NCI-H146 treated with DMSO at 0.1 percent for 48 hours (cell line): ENCODE measurements at regions not wholly inside any gene's neighbourhood (a gene's known extent, or its start where the extent isn't known, plus 50 kb on each side); places are given as distances from the start of the nearest gene placed in this dataset.
"Not testable (repeated sequence)": the region's sequence is repeated elsewhere in the genome, so short reads cannot be mapped to it uniquely, and the experiment has no call there.

Source experiments
- DNase-seq: peaks from one replicate; lab custom pipeline; 2025; ENCODE audit not compliant: unreplicated experiment; lab: John Stamatoyannopoulos, UW

DNA sequence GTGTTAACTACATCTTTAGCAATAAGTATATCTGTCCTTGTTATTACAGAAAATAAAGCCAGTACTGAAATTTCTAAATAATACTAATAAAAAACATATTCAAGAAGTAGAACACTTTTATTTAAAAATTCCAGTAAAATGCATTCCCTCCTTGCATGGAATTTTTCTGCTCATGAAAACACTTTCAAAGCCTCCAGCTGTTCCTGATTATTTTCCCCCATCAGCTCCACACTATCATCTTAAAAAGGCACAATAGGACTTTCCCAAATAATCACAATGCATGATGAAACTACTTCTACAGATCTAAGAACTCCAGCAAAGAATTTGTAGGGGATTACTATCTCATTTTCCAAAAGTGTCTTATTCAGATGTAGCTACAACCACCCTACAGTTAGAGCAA, 162.6 kb upstream of the USP25 start:
- no peak for DNase-seq

DNA sequence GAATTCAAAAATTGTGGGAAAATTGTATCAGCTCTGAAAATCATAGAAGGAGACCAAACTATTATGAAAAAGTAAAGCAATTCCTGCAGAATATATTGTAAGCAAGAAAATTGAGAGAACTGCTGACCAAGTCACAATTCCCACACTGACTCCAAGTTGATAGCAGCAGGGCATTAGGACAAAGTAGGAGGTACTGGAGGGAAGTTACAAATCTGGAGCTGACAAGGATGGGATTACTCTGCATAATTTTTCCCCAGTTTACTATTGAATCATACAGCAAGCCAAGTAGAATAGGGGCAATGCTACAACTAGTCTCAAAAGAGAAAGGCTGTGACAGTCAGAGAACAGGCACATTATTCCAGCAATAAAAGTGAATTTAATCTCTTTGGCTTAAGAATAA, 161.3 kb upstream of the USP25 start:
- DNase-seq, result no peak

DNA sequence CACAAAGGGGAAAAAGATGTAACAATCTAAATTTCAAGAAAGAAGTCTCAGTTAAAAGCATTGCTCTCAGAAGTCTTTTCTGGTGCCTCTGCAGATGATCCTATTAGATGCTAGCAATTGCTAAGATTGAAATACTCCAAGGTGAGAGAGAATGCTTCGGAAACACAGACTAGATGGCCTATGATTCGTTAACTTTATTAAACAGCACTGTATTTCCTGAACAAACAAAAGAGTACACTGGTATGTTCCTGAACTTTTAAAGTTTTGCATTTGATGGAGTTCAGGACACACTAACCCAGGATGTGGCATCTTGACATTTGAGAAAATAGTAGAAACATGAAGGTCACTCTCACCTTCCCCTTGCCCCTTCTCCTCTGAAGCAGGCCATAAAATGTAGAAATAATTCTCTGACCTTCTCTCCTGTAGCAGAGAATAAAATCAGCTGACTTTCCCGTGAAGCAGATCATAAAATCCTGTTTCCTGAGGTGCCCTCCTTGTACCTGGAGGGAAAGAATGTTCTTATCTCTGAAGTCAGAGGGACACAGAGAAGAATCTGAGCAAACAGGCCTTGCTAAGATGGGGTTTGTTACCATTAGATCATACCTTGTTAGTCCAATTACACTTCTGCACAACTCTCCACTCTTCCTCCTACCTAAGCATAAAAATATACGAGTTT, 142.9 kb upstream of the USP25 start:
- DNase-seq, result no peak

DNA sequence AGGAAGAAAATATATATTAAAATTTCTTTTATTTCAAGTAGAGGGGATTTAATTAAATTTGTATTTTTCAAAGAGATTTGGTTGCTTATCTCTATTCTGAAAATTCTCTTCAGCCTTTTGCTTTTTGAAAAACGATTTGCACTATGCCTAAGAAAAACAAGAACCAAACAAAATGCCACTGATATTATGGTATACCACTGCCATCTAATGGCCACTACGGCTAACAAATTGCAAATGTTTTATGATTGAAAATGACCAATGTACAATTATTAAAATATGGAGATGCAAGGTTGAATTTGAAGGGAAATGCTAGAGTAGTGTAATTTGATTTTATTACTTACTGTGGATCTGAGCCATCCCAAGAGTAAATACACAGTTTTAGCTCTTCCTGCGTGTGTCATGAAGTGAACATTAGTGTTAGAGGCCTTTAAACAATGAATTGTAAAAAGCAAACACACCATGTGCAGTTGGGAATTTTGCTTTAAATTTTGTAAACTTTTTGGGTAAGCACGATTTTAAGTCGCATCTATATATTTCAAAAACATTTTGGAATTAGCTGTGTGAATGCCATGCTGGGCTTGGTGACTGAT, 137.4 kb upstream of the USP25 start:
- DNase-seq, result no peak

DNA sequence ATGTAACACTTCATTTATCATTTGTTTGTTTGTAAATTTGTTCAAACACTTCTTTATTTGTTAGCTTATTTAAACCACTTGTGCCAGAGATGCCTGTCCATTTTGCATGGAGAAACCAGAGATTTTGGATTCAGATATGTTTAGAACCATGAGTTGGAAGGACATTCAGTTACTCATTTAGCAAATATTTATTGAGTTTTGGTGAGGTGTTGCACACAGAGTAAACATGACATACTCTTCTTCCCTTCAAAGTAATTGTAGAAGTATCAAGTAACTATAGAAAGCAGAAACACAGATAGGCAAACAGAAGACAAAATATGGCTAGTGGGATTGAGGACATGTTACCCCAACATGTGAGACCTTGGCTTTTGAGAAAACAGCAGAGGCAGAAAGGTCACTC, 136.8 kb upstream of the USP25 start:
- DNase-seq, result no peak

DNA sequence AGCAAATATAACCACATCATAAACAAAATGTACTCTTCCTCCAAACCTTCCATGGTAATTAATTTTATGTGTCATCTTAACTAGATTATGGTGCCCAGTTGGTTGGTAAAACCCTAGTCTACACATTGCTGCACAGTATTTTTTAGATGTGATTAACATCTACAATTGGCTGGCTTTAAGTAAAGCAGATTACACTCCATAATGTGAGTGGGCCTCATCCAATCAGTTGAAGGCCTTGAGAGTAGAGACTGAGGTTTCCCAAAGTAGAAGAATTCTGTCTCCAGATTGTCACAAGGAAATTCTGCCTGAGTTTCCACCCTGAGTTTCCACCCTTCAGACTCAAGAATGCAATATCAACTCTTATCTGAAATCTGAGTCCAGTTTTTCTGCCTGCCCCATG, 128.4 kb upstream of the USP25 start:
- no peak for DNase-seq

DNA sequence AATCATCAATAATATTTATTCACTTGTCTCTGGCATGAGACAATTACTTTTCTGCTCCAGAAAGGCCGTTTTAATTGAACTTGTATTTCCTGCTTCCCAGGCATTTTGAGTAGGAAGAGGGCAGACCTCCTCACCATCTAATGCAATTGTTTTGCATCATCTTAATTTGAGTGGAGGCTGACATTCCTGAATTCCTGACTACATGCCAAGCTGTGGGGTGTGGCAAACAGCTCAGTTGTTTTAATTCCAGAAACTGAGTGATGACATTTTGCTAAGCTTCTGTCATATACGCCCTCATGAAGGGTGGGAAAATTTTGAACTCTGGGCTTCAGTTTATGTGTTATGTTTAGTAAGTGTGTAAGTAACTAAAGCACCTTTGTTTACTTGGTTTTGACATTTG, 125.4 kb upstream of the USP25 start:
- DNase-seq, result no peak

DNA sequence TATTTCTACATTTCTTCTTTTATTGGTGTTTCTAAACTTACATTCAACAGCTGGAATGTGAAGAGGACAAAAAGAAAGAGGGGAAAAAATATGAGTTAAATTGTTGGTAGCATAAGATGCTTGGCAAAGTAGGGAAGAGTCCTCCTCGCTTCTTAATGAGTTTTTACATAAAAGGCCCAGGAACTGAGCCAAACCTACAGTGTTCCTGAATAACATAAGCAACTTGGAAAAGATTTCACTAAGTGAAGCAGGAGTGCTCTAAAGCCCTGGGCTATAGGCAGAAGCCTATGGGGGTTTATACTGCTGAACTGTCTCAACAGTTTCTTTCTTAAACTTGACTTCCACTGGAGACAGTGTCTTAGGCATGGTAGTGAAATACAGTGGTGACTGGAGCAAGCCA, 115.0 kb upstream of the USP25 start:
- DNase-seq, result no peak

DNA sequence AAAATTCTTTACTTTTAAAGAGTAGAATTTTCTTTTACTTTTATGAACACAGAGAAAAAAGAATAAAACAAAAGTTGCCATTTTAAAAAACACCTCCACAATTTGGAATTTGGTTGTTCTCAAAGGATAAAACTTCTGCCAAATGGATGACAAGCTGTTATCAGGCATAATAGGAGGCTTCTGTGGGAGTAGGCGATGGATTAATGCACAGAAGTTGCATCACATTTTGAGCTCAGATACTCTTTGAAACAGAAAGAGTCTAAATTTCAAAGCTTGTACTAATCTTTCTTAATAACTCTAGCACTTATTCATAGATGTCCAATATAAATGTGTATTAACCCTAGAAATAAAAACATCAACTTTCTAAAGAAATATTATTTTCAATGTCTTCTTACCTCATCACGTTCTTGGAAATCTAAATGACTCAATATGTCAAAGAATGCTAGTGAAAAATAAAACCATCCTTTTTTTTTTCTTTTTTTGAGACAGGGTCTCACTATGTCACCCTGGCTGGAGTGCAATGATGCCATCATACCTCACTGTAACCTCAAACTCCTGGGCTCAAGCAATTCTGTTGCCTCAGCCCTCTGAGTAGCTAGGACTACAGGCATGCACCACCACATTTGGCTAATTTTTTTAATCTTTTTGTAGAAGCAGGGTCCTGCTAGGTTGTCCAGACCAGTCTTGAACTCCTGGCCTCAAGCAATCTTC, 112.8 kb upstream of the USP25 start:
- DNase-seq, result no peak

DNA sequence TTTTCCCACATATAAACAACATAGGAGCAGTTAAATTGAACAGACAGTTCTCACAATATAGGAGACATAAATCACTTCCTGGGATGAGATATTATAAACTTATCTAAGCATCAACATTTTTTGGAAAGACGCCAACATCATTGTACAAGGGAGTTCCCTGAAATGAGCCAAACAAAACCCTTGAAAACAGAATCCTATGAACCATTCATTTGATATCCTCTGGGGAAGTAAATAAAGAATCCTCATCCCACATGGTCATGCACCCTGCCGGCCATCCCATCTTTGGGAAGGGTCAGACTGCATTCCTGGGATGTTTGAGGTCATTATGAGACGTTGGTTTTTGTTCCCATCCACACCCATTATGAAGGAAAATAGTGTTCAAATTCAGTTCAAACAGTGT, 111.8 kb upstream of the USP25 start:
- DNase-seq, result no peak

DNA sequence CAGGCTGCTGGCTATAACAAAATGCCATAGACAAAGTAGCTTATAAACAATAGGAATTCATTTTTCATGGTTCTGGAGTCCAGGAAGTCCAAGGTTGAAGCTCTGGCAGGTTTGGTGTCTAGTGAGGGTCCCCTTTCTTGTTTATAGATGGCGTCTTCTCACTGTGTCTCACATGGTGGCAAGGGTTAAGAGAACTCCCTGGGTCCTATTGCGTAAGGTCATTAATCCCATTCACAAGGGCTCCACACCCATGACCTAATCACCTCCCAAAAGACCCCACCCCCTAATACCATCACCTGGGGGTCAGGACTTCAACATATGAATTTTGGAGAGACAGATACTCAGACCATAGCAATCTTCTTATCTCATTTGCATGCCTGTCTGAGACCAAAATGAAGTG, 108.9 kb upstream of the USP25 start:
- DNase-seq, result no peak

DNA sequence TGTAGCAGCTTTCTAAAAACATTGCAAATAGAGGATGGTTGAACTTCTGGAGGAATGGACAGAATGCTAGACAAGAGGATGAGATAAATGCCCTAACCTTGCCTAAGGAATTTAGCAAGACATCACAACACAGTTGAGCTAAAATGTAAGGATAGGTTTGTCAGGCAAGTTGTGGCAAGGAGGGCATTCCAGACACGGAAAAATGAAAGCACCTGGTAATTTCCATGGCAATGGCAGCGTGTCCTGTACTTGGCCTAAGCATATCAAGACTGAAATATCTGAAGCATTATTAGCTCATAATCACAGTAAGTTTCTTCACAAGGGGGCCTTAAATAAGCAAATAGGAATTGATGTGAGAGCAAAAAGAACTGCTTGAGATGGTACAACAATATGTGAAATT, 105.1 kb upstream of the USP25 start:
- no peak for DNase-seq

DNA sequence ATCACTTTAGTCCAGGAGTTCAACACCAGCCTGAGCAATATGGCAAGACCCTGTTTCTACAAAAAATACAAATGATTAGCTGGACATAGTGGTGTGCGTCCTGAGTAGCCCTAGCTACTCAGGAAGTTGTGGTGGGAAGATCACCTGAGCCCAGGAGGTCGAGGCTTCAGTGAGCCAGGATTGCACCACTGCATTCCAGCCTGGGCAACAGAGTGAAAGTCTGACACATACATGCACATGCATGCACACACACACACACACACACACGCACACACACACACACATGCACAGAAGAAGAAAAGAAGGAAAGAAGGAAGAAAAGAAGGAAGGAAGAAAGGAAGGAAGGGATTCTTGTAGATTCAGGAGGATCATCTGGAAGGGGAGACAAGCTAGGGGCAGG, 104.4 kb upstream of the USP25 start:
- no peak for DNase-seq

DNA sequence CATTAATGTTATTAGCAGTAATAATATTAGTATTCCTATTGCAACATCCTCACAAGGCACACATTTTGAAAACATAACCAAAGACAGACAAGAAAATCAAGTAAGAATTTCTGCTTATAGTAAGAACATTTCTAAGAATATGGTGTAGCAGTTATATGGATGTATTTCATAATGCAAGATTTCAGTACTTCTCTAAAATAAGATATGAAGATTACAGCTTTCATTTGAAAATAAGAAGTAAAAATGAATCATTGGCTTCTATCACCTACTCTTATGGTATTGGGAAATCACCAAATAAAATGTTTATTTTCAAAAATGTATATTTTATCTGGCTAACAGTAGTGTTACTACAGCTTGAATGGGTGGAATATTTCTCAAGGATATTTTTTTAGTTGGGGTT, 103.8 kb upstream of the USP25 start:
- no peak for DNase-seq

DNA sequence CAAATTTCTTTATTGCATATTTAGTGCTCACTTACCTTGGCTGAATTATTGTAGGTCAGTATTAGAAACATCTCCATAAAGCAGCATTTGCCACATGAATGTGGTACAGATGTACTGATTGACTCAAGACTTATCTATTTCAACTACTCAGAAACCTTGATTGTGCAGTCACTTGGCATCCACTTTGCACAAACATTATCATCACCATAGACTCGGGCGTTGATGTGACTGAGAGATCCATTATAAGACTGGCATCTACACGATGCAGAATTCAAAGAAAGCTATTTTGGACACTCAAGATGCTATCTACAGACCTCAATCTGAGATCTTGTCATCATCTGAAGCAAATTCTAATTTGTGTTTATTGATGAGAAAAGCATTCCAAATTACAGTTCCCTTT, 102.8 kb upstream of the USP25 start:
- no peak for DNase-seq

DNA sequence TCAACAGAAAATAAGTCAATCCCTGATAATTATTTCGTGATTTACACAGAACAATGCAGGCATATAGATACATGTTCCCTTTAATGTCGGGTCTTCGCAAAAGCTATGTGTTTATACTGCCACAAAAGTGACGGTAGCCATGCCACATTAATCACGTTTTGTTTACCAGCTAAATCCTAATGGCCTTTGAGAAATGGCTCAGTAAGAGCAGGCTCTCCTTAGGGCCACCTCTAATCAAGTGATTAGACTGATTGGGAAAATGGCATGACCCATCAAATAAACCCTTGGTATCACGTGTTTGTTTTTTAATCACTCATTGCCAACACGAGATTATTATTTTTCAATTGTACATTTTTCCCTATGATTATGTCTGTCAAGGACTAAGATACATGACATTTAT, 102.0 kb upstream of the USP25 start:
- no peak for DNase-seq

DNA sequence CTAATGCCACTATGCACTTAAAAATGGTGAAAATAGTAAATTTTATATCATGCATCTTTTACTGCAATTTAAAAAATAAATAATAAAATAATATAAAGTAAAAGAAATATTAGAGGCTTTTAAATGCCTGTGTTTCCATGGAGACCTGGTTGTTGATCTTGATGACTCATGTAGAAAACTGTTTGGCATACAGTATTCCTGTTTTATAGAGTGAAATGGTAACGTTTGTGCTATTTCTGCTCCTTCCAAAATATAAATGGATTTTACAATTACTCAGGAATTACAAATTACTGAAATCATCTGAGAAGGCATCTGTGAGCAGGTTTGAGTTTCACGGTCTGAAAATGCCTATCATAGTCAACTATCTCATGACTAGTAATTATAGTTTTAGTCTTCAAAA, 98.4 kb upstream of the USP25 start:
- DNase-seq, result no peak

DNA sequence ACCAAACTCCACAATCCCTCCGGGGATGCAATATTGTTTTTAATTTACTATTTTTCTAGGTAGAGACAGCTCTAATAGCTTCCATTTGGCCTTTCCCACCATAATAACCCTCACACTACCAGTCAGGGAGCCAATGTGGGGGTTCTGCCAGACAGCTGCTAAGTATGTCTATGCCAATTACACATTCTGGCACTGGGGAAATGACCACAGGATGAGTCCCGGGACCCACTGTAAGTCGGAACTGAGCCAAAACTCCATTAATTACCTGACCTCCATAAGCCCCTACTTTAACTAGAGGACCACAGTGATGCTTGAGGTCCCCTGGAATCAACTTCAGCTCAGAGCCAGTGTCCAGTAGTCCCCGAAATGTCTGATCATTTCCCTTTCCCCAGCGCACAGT, 95.2 kb upstream of the USP25 start:
- not testable (repeated sequence) for DNase-seq

DNA sequence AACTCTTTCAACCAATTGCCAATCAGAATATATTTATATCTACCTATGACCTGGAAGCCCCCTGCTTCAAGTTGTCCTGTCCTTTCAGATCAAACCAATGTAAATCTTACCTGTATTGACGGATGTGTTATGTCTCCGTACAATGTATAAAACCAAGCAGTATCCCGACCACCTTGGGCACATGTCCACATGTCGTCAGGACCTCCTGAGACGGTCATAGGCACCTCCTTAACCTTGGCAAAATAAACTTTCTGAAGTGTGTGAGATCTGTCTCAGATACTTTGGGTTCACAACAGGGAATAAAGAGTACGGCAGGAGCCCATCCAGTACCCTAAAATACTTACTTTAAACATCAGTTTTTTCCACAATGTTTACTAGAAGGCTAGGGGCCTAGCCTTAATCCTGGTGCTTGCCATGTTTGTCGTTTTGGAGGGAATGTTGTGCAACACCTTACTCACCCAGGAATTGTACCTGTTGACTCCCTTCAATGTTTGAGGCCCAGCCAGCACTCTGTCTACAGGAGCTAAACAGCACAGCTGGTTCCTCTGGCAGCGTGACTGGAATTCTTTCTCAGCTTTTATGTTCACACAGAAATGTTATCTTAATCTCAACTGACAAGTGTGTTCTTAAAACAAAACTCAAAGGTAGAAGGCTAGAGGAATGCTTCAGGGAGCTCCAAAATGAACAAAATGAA, 90.8 kb upstream of the USP25 start:
- DNase-seq, result no peak

DNA sequence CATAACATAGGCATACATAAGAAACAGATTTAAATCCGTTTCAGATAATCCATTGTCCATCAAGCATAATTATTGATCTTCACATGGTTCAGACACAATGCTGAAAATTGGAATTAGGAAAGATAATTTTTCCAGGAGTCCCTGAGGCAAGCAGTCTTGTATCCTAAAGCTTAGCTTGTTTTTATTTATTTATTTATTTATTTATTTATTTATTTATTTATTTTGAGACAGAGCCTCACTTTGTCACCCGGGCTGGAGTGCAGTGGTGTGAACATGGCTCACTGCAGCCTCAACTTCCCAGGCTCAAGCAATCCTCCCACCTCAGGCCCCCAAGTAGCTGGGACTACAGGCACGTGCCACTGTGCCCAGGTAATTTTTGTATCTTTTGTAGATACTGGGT, 89.7 kb upstream of the USP25 start:
- DNase-seq, result not testable (repeated sequence)

DNA sequence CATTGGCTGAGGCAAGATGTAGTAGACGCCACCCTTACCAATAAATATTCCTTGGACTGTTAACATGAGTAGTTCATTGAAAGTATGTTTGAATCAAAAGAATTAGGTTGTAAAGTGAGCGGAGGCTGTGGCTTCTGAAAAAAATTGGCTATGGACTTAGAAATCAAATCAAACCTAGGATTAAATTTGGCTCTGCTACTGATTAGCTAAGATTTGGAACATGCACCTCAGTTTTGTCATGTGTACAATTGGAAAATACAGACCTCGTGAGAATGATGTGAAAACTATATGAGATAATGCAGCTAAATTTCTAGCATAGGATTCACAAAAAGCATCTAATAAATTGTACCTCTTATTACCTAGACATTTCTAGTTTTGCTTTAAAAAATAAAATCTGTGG, 85.3 kb upstream of the USP25 start:
- no peak for DNase-seq

DNA sequence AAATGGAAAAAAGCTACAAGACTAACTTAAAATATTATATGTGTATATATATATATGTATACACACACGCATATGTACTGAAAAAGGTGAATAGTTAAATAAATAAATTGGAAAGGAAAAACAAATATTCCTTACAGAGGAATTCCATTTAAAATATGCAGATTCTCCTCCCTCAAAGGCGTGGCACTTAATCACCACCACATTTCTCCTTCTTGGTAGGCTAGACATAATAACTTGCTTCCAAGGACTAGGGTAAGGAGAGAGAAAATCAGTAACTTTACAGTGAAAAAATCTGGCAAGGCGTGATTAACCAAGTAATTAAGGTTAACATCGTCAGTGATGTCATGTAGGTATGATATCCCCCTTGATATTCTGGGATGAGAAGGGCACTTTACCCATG, 84.0 kb upstream of the USP25 start:
- DNase-seq, result no peak
